Osteoblast (primary cell): ENCODE measurements at regions not wholly inside any gene's neighbourhood (a gene's known extent, or its start where the extent isn't known, plus 50 kb on each side); places are given as distances from the start of the nearest gene placed in this dataset.

ENCODE experiments used
- DNase-seq: peaks from one replicate; pipeline ENCODE4 v3.0.0; 2011; ENCODE audit warnings: low spot score, mixed read lengths; ENCODE audit not compliant: insufficient read length; ENCODE audit errors: missing footprints
- H2AFZ ChIP-seq: 2 replicates; pipeline ENCODE4 v1.6.0; 2011; ENCODE audit warnings: mild to moderate bottlenecking, low read length
- H3K27ac ChIP-seq: 2 replicates; pipeline ENCODE4 v1.5.1; 2011; ENCODE audit warnings: mild to moderate bottlenecking, low read depth, low read length, moderate library complexity
- H3K27me3 ChIP-seq: 2 replicates; pipeline ENCODE4 v1.6.0; 2012; ENCODE audit warnings: mild to moderate bottlenecking, control low read depth, inconsistent platforms, low read length, moderate library complexity; ENCODE audit not compliant: insufficient read depth
- H3K36me3 ChIP-seq: 2 replicates; pipeline ENCODE4 v1.5.1; 2011; ENCODE audit warnings: mild to moderate bottlenecking, low read length, control low read depth, moderate library complexity; ENCODE audit not compliant: insufficient read depth
- H3K4me1 ChIP-seq: 2 replicates; pipeline ENCODE4 v1.5.1; 2011; ENCODE audit warnings: mild to moderate bottlenecking, low read length, control low read depth, moderate library complexity; ENCODE audit not compliant: insufficient read depth
- H3K4me2 ChIP-seq: 2 replicates; pipeline ENCODE4 v1.6.0; 2011; ENCODE audit warnings: mild to moderate bottlenecking, low read length; ENCODE audit not compliant: insufficient read depth
- H3K4me3 ChIP-seq: fragments of 200-600 bp; sonication (generic); 3 replicates; pipeline ENCODE4 v1.5.1; 2012; ENCODE audit warnings: mild to moderate bottlenecking, low read length, inconsistent platforms; ENCODE audit not compliant: insufficient read depth
- H3K79me2 ChIP-seq: 2 replicates; pipeline ENCODE4 v1.6.0; 2012; ENCODE audit warnings: mild to moderate bottlenecking, low read length, control low read depth, inconsistent platforms; ENCODE audit not compliant: insufficient read depth
- H3K9me3 ChIP-seq: 2 replicates; pipeline ENCODE4 v1.5.1; 2011; ENCODE audit warnings: low read depth, low read length, control low read depth
- H4K20me1 ChIP-seq: 2 replicates; pipeline ENCODE4 v1.6.0; 2012; ENCODE audit warnings: mild to moderate bottlenecking, low read length, control low read depth; ENCODE audit not compliant: insufficient read depth
- TF ChIP-seq, protein P1 (sequence below): IDR thresholded peaks from 2 replicates; pipeline ENCODE4 v1.5.1; 2011; ENCODE audit warnings: mild to moderate bottlenecking, low read depth, low read length, moderate library complexity; ENCODE audit errors: extremely low read depth

DNA sequence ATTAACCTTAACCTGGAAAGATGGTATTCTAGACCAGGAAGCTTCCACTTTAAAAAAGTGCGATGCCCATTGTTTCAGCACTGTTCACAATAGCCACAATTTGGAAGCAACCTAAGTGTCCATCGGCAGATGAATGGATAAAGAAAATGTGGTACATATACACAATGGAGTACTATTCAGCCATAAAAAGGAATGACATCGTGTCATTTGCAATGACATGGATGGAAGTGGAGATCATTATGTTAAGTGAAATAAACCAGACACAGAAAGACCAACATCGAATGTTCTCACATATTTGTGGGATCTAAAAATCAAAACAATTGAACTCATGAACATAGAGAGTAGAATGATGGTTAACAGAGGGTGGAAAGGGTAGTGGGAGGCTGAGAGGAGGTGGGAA is 94.2 kb downstream of the NR2F2 start:
- Histone ChIP-seq H3K27me3 (peaks cover 37% of the 10 kb centered on the region), H3K36me3 (no peaks in the 10 kb centered on the region), H2AFZ (no peak overlapping the region), H3K4me1 (peaks cover 5% of the 10 kb centered on the region), H3K27ac (no peak overlapping the region), H3K4me3 (no peak overlapping the region), H4K20me1 (no peaks in the 10 kb centered on the region), H3K4me2 (no peak overlapping the region), H3K9me3 (no peaks in the 10 kb centered on the region), H3K79me2 (no peaks in the 10 kb centered on the region)
- DNase-seq: no peak
- TF ChIP-seq, protein P1, sequence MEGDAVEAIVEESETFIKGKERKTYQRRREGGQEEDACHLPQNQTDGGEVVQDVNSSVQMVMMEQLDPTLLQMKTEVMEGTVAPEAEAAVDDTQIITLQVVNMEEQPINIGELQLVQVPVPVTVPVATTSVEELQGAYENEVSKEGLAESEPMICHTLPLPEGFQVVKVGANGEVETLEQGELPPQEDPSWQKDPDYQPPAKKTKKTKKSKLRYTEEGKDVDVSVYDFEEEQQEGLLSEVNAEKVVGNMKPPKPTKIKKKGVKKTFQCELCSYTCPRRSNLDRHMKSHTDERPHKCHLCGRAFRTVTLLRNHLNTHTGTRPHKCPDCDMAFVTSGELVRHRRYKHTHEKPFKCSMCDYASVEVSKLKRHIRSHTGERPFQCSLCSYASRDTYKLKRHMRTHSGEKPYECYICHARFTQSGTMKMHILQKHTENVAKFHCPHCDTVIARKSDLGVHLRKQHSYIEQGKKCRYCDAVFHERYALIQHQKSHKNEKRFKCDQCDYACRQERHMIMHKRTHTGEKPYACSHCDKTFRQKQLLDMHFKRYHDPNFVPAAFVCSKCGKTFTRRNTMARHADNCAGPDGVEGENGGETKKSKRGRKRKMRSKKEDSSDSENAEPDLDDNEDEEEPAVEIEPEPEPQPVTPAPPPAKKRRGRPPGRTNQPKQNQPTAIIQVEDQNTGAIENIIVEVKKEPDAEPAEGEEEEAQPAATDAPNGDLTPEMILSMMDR: no peak

DNA sequence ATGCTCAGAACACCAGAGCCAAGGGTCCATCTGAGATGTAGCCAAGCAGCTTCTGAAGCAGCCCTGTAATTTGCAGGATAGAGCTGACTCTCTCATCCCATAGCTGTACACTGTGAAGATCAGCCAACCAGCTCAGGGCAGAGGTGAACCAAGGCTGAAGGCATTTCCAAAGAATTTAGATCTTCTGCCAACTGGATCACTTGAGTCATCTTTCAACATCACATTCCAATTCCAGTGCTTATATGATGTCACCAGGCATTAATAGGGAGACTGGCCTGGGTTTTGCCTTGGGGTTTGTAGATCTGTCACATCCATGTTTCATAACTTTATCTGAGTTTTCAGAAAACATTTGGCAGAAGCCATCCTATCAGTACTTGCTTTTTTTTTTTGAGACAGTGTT is 98.2 kb downstream of the NR2F2 start:
- TF ChIP-seq, protein P1: no peak
- no peaks in the 10 kb centered on the region for H4K20me1 ChIP-seq
- H3K27me3 ChIP-seq: peaks cover 9% of the 10 kb centered on the region
- no peaks in the 10 kb centered on the region for H3K9me3 ChIP-seq
- peak overlapping the region; percentile 11 for H3K4me2 ChIP-seq
- peaks cover 5% of the 10 kb centered on the region for H3K4me1 ChIP-seq
- no peak overlapping the region for H3K27ac ChIP-seq
- no peak overlapping the region for H3K4me3 ChIP-seq
- H3K79me2 ChIP-seq: no peaks in the 10 kb centered on the region
- no peaks in the 10 kb centered on the region for H3K36me3 ChIP-seq
- no peak overlapping the region for H2AFZ ChIP-seq
- DNase-seq: no peak

DNA sequence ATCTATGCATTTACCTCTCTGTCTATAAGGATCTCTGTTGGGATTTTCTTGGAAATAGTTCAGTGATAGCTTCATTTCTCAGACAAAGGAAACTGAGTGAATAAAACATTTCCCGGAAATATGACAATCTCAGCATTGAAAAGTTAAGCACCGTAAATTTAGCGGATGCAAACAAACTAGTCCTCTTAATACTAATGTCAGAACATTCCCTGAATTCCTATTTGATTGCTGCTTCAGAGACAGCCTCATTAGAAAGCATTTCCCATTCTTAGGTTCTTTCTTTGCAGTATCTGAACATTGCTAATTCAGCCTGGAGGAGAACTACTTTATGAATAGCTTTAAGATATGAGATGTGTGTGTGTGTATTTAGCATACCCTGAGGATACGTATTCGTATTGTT is 101.3 kb downstream of the NR2F2 start:
- H3K27me3 ChIP-seq: no peaks in the 10 kb centered on the region
- H3K79me2 ChIP-seq: no peaks in the 10 kb centered on the region
- no peak overlapping the region for H3K27ac ChIP-seq
- H3K9me3 ChIP-seq: no peaks in the 10 kb centered on the region
- H3K4me3 ChIP-seq: no peak overlapping the region
- H3K36me3 ChIP-seq: no peaks in the 10 kb centered on the region
- no peaks in the 10 kb centered on the region for H4K20me1 ChIP-seq
- DNase-seq: no peak
- TF ChIP-seq, protein P1: no peak
- no peak overlapping the region for H2AFZ ChIP-seq
- no peak overlapping the region for H3K4me2 ChIP-seq
- peaks cover 5% of the 10 kb centered on the region for H3K4me1 ChIP-seq

DNA sequence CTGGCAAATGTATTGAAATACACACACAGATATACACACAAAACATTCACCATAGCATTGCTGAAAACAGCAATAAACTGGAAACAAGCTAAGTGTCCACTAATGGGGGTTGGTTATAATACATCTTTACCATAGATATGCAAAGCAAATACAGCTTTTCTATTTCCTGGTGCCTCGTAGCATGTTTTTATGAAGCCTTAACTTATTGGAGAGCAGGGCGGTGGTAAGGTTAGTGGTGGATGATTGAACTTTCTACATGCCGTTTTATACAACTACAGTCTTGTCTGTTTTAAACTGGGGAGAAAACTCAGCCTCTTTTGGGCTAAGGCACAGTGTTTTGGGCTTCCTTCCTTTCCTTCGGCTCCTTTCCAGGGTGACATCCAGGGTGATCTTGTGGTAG is 104.5 kb downstream of the NR2F2 start:
- no peak overlapping the region for H3K4me2 ChIP-seq
- H3K27ac ChIP-seq: no peak overlapping the region
- H3K27me3 ChIP-seq: no peaks in the 10 kb centered on the region
- H3K36me3 ChIP-seq: no peaks in the 10 kb centered on the region
- H4K20me1 ChIP-seq: no peaks in the 10 kb centered on the region
- H2AFZ ChIP-seq: no peak overlapping the region
- H3K4me3 ChIP-seq: no peak overlapping the region
- TF ChIP-seq, protein P1: no peak
- no peak for DNase-seq
- H3K4me1 ChIP-seq: no peaks in the 10 kb centered on the region
- no peaks in the 10 kb centered on the region for H3K9me3 ChIP-seq
- H3K79me2 ChIP-seq: no peaks in the 10 kb centered on the region
